ENCODE measurements at regions not wholly inside any gene's neighbourhood (a gene's known extent, or its start where the extent isn't known, plus 50 kb on each side); places are given as distances from the start of the nearest gene placed in this dataset.
"Not testable (repeated sequence)": the region's sequence is repeated elsewhere in the genome, so short reads cannot be mapped to it uniquely, and the experiment has no call there.

GRCh38 chr5:84885485-84886258, 501.0 kb upstream of the EDIL3 start:
- DNase-seq (ENCODE audit: insufficient read length, low spot score) (no peak), FAIRE-seq (peak; percentile 79)
- no peak for TF ChIP-seq POLR2A (IDR thresholded peaks at IDR 0.05; ENCODE audit: low read depth, low read length)

- no peak for DNase-seq (ENCODE audit: insufficient read length, low spot score)
- no peak for FAIRE-seq
- TF ChIP-seq POLR2A (IDR thresholded peaks at IDR 0.05; ENCODE audit: low read depth, low read length), result no peak
Measured at GRCh38 chr5:84881737-84882136, 497.1 kb upstream of the EDIL3 start.

GRCh38 chr5:84874196-84874595, 489.5 kb upstream of the EDIL3 start:
- DNase-seq (ENCODE audit: insufficient read length, low spot score) (no peak), FAIRE-seq (no peak)
- no peak for TF ChIP-seq POLR2A (IDR thresholded peaks at IDR 0.05; ENCODE audit: low read depth, low read length)

- no peak for FAIRE-seq
- no peak for TF ChIP-seq POLR2A (IDR thresholded peaks at IDR 0.05; ENCODE audit: low read depth, low read length)
- no peak for DNase-seq (ENCODE audit: insufficient read length, low spot score)
Measured at GRCh38 chr5:84872768-84873167, 488.1 kb upstream of the EDIL3 start.

- FAIRE-seq, result no peak
- DNase-seq (ENCODE audit: insufficient read length, low spot score), result no peak
- TF ChIP-seq POLR2A (IDR thresholded peaks at IDR 0.05; ENCODE audit: low read depth, low read length), result no peak
Measured at GRCh38 chr5:84870369-84870768, 485.7 kb upstream of the EDIL3 start.

- no peak for TF ChIP-seq POLR2A (IDR thresholded peaks at IDR 0.05; ENCODE audit: low read depth, low read length)
- FAIRE-seq (no peak), DNase-seq (ENCODE audit: insufficient read length, low spot score) (no peak)
Measured at GRCh38 chr5:84869675-84870074, 485.0 kb upstream of the EDIL3 start.

- FAIRE-seq; DNase-seq (ENCODE audit: insufficient read length, low spot score): not testable (repeated sequence)
Measured at GRCh38 chr5:84863936-84864335, 479.3 kb upstream of the EDIL3 start.

GRCh38 chr5:84863020-84863419, 478.3 kb upstream of the EDIL3 start:
- no peak for TF ChIP-seq POLR2A (IDR thresholded peaks at IDR 0.05; ENCODE audit: low read depth, low read length)
- FAIRE-seq (no peak), DNase-seq (ENCODE audit: insufficient read length, low spot score) (no peak)

GRCh38 chr5:84862132-84862531, 477.5 kb upstream of the EDIL3 start:
- no peak for DNase-seq (ENCODE audit: insufficient read length, low spot score)
- TF ChIP-seq POLR2A (IDR thresholded peaks at IDR 0.05; ENCODE audit: low read depth, low read length), result no peak
- FAIRE-seq, result no peak

GRCh38 chr5:84861306-84861705, 476.6 kb upstream of the EDIL3 start:
- DNase-seq (ENCODE audit: insufficient read length, low spot score) (no peak), FAIRE-seq (no peak)
- no peak for TF ChIP-seq POLR2A (IDR thresholded peaks at IDR 0.05; ENCODE audit: low read depth, low read length)

GRCh38 chr5:84859056-84859455, 474.4 kb upstream of the EDIL3 start:
- DNase-seq (ENCODE audit: insufficient read length, low spot score) (no peak), FAIRE-seq (peak; percentile 30)
- no peak for TF ChIP-seq POLR2A (IDR thresholded peaks at IDR 0.05; ENCODE audit: low read depth, low read length)

GRCh38 chr5:84831701-84832100, 447.0 kb upstream of the EDIL3 start:
- DNase-seq (ENCODE audit: insufficient read length, low spot score), result no peak
- TF ChIP-seq POLR2A (IDR thresholded peaks at IDR 0.05; ENCODE audit: low read depth, low read length), result no peak
- FAIRE-seq, result no peak

GRCh38 chr5:84830265-84830664, 445.6 kb upstream of the EDIL3 start:
- TF ChIP-seq POLR2A (IDR thresholded peaks at IDR 0.05; ENCODE audit: low read depth, low read length), result no peak
- no peak for FAIRE-seq
- DNase-seq (ENCODE audit: insufficient read length, low spot score), result no peak

- FAIRE-seq (no peak), DNase-seq (ENCODE audit: insufficient read length, low spot score) (no peak)
- no peak for TF ChIP-seq POLR2A (IDR thresholded peaks at IDR 0.05; ENCODE audit: low read depth, low read length)
Measured at GRCh38 chr5:84825606-84826005, 440.9 kb upstream of the EDIL3 start.

GRCh38 chr5:84821924-84822323, 437.2 kb upstream of the EDIL3 start:
- DNase-seq (ENCODE audit: insufficient read length, low spot score) (no peak), FAIRE-seq (no peak)
- TF ChIP-seq POLR2A (IDR thresholded peaks at IDR 0.05; ENCODE audit: low read depth, low read length), result no peak

- DNase-seq (ENCODE audit: insufficient read length, low spot score) (no peak), FAIRE-seq (no peak)
- no peak for TF ChIP-seq POLR2A (IDR thresholded peaks at IDR 0.05; ENCODE audit: low read depth, low read length)
Measured at GRCh38 chr5:84817953-84818352, 433.3 kb upstream of the EDIL3 start.

All from H54 (cell line).